Fibroblast of skin of left biceps (primary cell): ENCODE measurements at regions not wholly inside any gene's neighbourhood (a gene's known extent, or its start where the extent isn't known, plus 50 kb on each side); places are given as distances from the start of the nearest gene placed in this dataset.

Experiments used
- DNase-seq, 2 experiments: peaks; one replicate each; pipeline ENCODE4 v3.0.0-alpha.2; 2013; ENCODE audit warnings: low read depth in 2 of 2

- no peak for DNase-seq
Measured at GRCh38 chr5:10876006-10876744, 115.1 kb upstream of the DAP start.

GRCh38 chr5:10875201-10875768, 114.3 kb upstream of the DAP start:
- no peak for DNase-seq

- DNase-seq = no peak
Measured at GRCh38 chr5:10874541-10874940, 113.5 kb upstream of the DAP start.

DNA sequence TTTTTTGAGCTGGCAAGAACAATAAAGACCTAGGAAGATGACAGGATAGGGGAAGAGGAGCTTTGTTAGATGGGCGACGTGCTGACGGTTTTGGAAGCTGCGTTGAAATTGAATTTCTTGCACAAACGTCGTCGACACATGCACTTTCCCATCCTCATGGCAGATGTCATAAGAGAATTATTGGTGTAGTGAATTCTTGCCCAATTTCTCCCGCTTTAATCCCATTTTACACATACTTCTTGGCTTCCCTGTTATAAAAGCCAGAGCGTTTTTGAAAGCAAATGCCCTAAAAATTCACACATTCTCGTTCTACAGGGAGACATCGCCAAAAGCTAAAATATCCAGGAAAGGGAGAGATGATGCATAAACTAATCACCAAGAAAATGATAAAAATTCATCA, 109.8 kb upstream of the DAP start:
- no peak for DNase-seq

DNA sequence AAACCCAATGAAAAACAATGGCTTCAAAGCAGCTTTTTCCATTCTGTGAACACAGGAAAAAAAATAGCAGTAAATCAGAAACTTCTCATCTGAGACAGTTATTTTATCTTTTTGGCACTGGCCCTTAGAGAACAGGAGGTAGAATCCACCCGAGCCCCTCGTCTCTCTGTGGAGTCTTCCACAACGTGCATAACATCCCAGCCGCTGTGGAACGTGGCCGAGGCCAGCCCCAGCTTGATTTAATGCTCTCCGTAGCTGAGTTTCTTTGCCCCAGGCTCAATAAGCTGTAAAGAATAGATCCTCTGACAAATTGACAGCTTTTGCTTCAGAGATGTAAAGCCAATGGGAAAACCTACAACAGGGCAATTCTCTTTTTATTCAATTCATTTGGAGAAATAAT, 107.9 kb upstream of the DAP start:
- DNase-seq = no peak

GRCh38 chr5:10867389-10868303, 106.6 kb upstream of the DAP start:
- no peak for DNase-seq

- DNase-seq = no peak
Measured at GRCh38 chr5:10866913-10867312, 105.9 kb upstream of the DAP start.

DNA sequence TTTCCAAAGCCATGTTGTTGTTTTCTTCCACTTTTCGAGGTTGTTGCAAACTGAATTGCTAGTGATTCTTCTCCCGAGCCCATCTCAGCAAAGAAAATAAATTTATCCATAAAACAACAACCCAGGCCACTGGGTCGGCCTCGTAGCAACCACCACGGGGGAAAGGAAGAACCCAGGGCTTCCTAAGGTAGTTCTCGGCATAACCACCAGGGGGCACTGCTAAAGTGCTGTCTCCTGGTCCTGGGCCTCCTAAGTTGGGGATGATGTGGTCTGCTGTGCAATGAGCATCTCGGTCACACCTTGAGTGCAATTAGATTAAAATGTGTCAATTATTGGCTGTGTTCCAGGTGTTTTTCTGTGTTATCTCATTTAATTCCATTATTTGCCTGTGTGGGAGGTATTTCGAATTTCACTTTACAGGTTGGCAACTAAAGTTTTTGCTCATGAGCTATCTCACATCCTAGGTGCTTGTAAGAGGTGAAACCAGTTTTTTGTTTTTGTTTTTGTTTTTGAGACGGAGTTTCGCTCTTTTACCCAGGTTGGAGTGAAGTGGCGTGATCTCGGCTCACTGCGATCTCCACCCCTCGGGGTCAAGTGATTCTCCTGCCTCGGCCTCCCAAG, 102.8 kb upstream of the DAP start:
- DNase-seq = no peak

GRCh38 chr5:10862085-10862484, 101.1 kb upstream of the DAP start:
- DNase-seq = no peak

DNA sequence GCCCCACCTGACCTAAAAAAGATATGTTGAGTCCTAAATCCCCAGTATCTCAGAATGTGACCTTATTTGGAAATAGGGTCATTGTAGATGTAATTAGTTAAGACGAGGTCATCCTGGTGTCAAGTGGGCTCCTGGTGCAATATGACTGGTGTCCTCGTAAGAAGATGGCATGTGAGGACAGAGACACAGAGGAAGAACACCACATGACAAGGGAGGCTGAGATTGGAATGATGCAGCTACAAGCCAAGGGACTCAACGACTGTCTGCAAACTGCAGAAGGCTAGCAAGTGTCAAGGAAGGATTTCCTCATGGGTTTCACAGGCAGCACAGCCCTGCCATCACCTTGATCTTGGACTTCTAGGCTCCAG, 100.4 kb upstream of the DAP start:
- DNase-seq = no peak

- DNase-seq = peak; percentile 18 to 28
Measured at GRCh38 chr5:10860645-10861422, 99.8 kb upstream of the DAP start.

DNA sequence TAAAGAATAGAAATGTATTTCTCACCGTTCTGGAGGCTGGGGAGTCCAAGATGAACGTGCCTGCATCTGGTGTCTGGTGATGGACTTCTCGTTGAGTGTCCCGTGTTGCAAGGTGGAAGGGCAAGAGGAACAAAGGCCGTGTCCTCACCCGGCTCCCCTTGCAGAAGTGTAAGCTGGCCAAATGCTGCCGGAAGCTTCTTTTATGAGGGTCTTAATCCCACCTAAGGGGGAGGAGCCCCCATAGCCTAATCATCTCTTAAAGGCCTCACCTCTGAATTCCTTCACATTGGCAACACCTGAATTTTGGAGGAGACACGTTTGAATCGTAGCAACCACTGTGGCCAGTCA, 99.1 kb upstream of the DAP start:
- DNase-seq = no peak

DNA sequence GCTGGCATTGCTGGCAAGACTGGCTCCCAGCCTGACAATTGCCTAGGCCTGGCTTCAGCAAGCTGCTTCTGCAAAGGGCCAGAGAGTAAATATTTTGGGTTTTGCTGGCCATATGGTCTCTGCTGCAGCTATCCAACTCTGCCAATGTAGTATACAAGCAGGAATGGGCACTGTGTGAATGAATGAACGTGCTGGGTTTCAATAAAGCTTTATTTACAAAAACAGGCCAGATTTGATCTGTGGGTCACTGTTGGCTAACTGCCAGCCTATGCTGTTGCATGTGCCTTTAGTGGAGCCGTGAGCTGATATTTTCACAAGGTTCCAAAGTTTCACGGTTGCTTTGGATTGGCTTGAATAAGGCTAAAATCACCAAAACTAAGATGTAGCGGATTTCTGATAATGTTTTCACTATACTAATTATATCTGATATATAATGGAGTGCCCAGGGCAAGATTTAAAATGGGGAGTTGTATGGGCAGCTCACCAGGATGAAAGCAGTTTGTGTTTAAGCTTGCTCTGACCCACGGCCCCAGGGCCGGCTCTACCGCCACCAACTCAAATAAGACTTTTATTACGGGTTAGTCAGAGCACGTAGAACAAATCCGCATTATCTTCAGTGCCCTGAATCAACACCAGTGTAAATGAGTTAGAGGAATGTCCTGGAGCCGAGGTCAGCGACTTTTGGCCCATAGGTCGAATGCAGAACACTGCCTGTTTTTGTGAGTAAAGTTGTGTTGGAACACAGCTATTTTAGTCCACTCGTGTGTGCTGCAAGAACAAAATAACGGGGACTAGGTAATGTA, 98.6 kb upstream of the DAP start:
- DNase-seq = no peak

- no peak for DNase-seq
Measured at GRCh38 chr5:10858945-10859344, 97.9 kb upstream of the DAP start.

DNA sequence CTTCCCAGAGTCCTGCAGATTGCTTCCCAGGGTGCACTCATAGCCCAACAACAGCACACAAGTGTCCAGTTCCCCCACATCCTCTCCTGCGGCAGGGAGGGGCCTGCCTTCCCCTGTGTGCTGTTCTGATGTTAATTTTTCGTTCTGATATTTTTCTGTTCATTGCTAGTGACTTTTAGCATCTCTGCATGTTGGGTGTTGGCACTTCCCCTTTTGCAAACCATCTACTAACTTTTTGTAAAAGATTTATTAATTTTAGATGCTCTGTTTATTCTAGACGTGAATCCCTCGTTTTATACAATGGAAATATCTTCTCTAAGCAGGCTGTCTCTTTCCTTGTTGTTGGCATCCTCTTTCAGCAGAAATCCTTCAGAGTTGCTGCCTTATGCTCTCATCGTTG, 97.3 kb upstream of the DAP start:
- no peak for DNase-seq

GRCh38 chr5:10857338-10857733, 96.3 kb upstream of the DAP start:
- DNase-seq = no peak

GRCh38 chr5:10856683-10857337, 95.8 kb upstream of the DAP start:
- peak; percentile 62 to 72 for DNase-seq

GRCh38 chr5:10856071-10856470, 95.0 kb upstream of the DAP start:
- DNase-seq = no peak

DNA sequence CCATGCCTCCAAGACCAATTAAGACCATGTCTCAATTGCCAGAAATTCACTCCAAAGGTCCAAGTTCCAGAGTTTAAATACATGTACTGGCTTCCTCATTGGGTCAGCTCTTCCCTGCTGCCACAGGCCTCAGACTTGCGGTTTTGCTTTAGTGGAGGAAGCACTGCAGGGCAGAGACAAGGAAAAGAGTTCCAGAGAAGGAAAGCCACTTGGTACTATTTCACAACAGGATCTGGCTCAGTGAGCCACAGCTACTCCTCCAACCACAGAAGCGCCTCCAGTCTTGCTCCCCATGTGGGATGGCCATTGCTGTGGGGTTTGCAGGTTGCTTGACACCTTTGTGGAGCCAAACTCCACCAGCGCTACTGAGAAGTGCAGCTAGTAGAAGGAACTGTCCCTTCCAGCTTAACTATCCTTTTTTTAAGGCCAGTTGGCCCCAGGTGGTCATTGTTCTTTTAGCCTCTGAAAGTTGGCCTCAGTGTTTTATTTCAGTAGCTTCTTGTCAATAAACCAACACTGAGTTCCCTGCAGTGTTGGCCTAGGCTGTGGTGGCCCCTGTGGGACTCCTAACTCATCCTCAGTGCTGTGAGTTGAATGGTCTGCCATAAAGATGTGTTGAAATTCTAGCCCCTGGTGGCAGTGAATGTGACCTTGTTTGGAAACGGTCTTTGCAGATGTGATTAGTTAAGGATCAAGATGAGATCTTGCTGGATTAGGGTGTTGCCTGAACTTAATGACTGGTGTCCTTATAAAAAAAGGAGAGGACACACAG, 93.7 kb upstream of the DAP start:
- DNase-seq = no peak

DNA sequence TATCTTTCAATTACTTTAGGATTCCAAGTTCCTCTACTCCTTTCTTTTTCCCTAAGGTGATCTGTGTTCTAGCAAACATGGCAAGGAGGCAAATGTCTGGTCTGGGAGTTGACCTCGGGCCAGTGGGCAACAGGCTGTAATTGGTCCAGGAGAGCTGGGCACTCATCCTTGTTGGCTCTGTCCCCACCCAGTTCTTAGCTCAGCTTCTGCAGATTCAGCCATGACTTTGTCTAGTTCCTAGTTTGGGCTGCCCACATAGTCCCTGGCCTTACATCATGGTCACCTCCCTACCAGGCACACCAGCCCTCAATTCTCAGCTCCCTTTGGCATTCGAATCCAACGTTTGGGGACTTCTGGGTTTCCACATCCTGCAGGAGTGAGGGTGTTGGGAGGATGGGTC, 92.1 kb upstream of the DAP start:
- no peak for DNase-seq
